AG10803 (cell line): ENCODE measurements at regions not wholly inside any gene's neighbourhood (a gene's known extent, or its start where the extent isn't known, plus 50 kb on each side); places are given as distances from the start of the nearest gene placed in this dataset.

ENCODE experiments used
- DNase-seq: peaks from one replicate; pipeline ENCODE4 v3.0.0; 2010; ENCODE audit warnings: low read depth
- H3K4me3 ChIP-seq: 2 replicates; pipeline ENCODE4 v1.5.1; 2011; ENCODE audit warnings: mild to moderate bottlenecking, low read length, control low read depth
- CTCF ChIP-seq: conservative IDR thresholded peaks from 2 replicates; pipeline ENCODE4 v1.5.1; 2011; ENCODE audit warnings: mild to moderate bottlenecking, low read length, control low read depth, inconsistent platforms

GRCh38 chr1:114209971-114210370, 56.3 kb upstream of the SYT6 start:
- no peak overlapping the region for H3K4me3 ChIP-seq
- no peak for TF ChIP-seq CTCF
- no peak for DNase-seq

GRCh38 chr1:114208714-114209113, 55.0 kb upstream of the SYT6 start:
- H3K4me3 ChIP-seq, result no peak overlapping the region
- no peak for DNase-seq
- TF ChIP-seq CTCF, result no peak

- H3K4me3 ChIP-seq, result no peak overlapping the region
- TF ChIP-seq CTCF, result no peak
- no peak for DNase-seq
Observed at GRCh38 chr1:114208106-114208505, 54.4 kb upstream of the SYT6 start.

- TF ChIP-seq CTCF, result no peak
- no peak overlapping the region for H3K4me3 ChIP-seq
- no peak for DNase-seq
Observed at GRCh38 chr1:114207635-114208034, 54.0 kb upstream of the SYT6 start.

- no peak for DNase-seq
Observed at GRCh38 chr1:114206392-114206791, 52.7 kb upstream of the SYT6 start.

GRCh38 chr1:114203595-114204128, 50.0 kb upstream of the SYT6 start:
- TF ChIP-seq CTCF, result no peak
- no peak overlapping the region for H3K4me3 ChIP-seq
- DNase-seq, result no peak

More at GRCh38 chr1:114206392-114206791, 52.7 kb upstream of the SYT6 start:
- no peak for TF ChIP-seq CTCF
- no peak overlapping the region for H3K4me3 ChIP-seq
